GM21737 (cell line): ENCODE measurements at regions not wholly inside any gene's neighbourhood (a gene's known extent, or its start where the extent isn't known, plus 50 kb on each side); places are given as distances from the start of the nearest gene placed in this dataset.

Source experiments
- ATAC-seq: cut with Tn5 transposase; IDR thresholded peaks from one replicate; pipeline ENCODE4 v1.9.1; 2021; ENCODE audit warnings: mild to moderate bottlenecking, moderate library complexity; ENCODE audit not compliant: unreplicated experiment

DNA sequence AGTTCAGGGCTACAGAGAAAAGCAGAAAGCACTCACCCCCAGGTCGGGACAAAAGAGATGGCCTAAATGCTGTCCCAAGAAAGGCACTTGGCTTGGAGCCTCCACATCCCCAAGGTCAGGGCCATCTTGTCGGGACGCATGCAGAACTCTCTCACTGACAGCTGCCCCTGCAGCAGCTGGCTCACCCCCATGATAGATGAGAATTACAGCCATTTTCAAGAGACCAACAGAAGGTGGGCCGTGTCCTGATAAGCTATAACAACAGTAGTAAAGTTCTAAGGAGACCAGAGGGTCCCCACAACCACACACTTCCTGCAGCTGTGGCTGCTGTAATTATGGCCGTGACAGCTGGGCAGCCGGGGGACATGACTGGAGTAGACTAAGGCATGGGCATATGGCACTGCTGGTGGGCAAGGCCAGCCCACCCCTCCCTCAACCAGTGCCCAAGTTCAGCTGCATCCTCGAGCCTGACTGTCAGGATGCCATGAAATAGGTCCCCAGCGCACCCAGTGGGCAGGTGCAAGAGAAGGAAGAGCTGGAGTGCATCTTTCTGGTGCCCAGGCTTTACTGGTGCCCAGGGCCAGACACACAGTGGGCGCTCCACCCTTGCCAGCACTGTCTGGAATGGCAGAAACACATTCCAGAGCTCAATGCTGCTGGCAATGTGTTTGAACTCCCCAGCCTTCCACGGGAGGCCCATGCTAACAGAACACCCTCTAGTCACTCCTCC, 436.7 kb upstream of the ZNF507 start:
- ATAC-seq: no peak

DNA sequence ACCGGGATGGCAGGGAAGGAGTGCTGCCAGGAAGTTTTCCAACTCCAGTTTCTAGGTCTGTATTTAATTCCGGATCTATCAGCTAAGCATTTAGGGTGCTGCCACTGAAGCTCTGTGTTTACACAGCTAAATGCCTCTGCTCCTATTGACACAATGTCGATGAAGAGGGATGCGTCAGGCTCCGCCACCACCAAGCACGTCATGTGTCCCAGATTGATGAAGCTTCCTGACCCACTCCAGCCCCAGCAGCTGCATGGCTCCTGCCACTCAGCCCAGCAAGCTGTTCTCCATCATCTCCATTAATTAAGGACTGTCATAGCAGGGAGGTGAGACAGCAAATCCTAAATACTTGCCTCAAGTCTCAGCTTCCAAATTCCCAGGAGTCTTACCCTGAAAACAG, 435.2 kb upstream of the ZNF507 start:
- no peak for ATAC-seq

- no peak for ATAC-seq
These were observed 433.8 kb upstream of the ZNF507 start for GRCh38 chr19:31911577-31911976.

DNA sequence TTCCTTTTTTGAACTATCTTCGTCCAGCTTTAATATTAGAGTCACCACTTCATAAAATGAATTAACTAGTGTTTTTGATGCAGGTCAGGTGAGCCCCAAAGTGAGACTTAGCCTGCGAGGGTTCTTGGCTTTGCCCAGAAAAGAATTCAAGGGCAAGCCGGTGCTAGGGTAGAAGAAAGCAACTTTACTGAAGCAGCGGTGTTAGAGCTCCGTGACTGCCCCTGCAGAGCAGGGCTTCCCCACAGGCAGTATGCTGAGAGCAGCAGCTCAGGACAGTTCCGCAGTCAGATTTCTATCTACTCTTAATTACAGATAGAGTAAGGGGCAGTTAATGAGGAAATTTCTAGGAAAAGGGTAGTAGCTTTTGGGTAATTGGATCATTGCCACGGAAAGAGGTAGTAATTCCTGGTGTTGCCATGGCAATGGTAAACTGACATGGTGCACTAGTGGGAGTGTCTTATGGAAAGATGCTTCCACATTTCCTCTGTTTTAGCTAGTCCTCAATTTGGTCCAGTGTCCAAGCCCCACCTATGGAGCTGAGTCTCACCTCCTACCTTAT, 432.2 kb upstream of the ZNF507 start:
- no peak for ATAC-seq

DNA sequence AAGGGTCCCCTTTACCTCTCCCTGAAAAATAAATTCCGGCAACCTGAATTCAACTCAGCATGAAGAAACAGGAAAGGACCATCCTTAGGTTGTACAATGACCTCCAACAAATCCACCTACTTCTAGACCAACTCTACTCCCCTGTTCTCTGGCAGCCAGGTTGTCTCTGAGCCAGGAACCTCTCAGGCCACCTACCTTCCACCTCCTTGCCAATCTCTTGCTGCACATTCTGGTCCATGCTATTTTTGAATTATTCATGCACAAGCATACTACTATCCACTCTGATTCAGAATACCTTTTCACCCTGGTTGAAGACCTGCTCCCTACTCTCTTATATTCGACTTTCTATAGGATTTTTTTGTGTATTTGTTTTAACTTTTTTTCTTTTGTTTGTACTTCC, 415.0 kb upstream of the ZNF507 start:
- no peak for ATAC-seq

DNA sequence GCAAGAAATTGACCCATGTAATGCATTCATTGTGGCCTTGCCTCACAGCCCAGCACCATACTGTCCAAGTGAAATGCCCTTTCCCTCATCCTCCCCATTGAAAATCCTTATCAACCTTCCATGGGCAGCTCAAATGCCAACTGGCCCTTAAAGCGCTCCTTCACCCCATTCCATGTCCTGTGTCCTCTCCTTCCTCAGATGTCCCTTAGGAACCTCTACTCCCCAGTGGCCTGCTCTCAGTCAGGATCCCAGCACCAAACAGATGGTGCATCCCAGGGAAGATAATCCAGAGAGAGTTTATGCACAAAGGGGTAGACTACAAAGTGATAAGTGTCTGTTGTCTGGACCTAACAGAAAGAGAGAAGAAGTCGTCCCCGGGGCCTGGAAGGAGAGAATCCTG, 407.4 kb upstream of the ZNF507 start:
- no peak for ATAC-seq

DNA sequence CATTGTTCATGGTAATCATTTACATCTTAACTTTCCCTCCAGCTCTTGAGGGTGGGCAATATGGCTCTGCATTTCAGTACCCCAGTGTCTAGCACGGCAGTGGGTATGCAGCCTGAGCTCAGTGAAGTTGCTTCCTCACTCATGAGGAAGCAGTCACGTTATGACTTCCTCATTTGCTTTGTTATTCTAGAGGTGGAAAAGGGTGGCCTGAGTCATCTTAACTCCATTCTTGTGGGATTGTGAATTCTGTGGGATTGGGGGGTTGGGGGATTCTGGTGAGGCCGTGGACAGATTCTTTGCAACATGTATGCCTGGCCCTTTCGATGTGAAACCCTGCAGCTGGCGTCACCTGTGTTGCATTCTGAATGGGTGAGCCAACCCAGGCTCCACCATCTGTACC, 406.7 kb upstream of the ZNF507 start:
- ATAC-seq: no peak

DNA sequence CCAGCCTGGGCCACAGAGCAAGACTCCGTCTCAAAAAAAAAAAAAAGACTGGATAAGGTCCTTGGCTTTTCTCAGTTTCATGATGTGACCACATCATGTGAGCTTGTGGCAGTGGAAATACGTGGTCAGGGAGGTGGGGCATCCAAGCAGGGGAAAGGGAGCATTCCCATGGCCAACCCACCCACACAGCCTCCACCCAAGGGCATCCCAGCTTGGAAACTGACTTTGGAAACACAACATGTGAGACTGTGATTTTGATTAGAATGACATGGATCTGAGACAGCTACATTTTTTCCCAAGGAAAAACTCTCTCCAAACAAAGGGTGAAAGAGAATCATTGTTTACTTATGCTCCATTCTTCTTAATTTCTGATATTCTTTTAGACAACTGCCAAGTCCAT, 405.0 kb upstream of the ZNF507 start:
- ATAC-seq: no peak

DNA sequence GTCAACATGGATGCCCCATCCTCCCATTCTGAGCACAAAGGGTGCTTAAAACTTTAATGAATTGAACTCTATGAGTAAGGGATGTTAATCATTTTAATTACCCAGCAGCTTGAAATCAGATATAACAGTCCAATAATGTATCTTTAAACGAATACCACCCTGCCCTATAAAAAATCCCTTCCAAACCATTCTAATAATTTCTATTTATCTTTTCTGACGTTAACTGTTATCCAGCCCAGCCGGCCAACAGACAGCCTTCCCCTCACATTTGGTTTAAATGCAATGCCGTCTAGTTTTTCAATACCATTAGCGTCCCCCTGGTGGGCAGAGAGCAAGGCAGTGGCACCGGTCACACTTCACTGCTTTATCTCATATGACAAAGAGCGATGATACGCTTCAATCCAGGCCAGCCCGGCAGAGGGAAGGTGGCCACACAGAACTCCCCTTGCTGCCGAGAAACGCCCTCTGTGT, 402.2 kb upstream of the ZNF507 start:
- no peak for ATAC-seq

- no peak for ATAC-seq
These were observed 401.6 kb upstream of the ZNF507 start for GRCh38 chr19:31943778-31944177.

- ATAC-seq: no peak
These were observed 401.1 kb upstream of the ZNF507 start for GRCh38 chr19:31944326-31944725.

DNA sequence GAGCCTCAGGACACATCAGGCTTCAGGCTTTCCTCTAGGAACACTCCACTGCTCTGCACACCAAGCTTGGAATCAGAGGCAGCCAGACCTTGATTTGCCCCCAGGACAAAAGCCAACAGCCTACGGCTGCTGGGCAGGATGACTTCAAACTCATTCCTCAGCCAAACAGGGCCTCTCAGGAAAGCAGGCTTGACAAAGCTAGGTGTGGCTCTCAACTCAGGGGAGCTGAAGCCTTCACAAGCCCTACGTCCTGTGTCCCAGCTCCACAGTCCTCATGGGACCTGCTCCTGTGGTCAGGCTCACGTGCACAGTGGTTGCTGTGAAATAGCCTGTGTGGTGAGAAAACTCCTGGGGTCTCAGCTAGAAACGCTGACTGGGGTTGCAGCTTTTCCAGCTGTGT, 398.9 kb upstream of the ZNF507 start:
- no peak for ATAC-seq

DNA sequence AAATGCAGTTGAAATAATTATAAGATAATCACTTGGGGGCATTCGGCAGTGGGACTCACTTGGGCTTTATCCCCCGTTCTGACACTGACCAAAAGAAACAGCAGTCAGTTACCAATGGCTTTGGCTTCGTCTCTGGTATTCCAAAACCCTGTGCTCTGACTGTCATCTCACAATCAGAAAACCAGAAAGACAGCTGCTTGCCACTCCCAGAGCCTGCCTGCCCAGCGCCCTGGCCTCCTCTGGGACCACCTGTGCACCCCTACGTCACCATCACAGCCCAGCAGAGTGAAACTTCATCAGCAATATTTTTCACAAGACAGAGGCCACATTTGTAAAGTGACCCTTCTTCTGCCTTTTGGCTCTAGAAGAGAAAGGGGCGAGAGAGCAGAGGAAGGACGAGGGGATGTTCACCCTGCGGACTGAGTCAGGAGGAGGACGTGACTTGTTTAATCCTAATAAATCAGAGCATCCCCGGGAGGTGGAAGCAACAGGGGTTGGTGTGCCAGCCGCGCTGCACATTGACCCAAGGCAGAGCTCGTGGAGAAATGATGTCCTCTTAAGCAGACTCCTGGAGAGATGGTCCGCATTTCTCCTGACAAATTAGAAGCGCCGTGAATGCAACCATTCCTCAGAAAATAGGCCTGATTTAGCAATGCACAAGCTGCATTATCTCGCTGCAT, 397.8 kb upstream of the ZNF507 start:
- ATAC-seq: no peak

- ATAC-seq: no peak
These were observed 392.7 kb upstream of the ZNF507 start for GRCh38 chr19:31952693-31953092.

DNA sequence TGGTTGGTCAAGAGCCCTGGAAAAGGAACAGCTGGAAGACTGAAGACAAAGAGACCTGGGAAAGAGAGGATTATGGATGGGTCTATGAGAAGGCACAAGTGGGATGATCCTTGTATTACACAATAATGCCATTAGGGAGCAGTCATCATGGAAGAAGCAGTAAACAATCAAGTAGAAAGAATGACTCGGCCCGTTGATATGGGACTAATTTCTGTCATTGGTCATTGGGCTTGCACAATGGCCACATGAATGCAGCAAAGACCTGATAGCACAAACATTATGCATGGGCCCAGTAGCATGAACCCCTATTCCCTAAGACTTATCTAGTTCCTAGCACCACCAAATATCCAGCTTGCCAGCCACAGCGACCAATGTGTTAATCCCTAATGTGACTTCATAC, 390.3 kb upstream of the ZNF507 start:
- no peak for ATAC-seq

DNA sequence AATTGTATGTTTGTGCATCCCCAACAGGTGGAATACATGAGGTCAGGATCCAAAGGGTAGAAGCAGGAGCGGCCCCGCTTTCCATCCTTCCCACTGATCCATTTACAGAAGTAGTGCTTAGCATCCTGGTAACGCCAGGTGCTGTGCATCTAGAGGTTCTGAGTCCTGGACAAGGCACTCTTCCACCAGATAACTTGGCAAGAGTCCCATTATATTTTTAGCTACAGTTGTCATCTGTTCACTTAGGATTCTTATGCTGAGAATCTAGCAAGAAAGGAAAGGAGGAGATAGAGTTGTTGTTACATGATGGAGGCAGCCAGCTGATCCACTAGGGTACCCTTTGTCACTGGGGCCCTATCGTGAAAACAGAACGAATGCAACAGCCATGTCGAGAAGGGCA, 389.5 kb upstream of the ZNF507 start:
- ATAC-seq: no peak

DNA sequence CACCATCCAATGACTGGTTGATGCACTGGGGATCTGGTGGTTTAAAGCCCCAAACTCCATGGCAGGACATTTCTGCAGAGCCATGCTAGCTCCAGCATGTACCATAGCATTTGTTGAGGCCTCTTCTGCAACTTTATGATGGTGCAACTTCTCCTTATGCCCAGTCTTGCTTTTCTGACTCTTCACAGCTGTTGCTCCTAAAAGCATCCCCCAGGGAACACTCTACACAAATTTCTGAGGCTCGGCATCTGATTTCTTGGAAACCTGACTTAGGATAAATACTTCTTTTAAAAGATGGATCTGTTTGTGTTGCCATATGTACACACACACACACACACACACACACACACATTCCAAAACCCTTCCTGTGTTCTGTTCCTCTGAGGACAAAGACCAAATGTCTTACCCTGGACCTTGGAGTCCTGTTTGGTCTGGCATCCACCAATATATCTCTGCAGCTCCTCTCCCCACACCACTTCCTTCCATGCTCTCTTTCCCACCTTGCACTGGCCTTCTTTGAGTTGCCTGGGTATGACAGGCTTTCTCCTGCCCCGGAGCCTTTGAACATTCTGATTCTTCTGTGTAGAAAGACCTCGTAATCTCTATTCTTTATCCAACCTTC, 388.5 kb upstream of the ZNF507 start:
- ATAC-seq: no peak

- no peak for ATAC-seq
These were observed 387.7 kb upstream of the ZNF507 start for GRCh38 chr19:31957711-31958110.

DNA sequence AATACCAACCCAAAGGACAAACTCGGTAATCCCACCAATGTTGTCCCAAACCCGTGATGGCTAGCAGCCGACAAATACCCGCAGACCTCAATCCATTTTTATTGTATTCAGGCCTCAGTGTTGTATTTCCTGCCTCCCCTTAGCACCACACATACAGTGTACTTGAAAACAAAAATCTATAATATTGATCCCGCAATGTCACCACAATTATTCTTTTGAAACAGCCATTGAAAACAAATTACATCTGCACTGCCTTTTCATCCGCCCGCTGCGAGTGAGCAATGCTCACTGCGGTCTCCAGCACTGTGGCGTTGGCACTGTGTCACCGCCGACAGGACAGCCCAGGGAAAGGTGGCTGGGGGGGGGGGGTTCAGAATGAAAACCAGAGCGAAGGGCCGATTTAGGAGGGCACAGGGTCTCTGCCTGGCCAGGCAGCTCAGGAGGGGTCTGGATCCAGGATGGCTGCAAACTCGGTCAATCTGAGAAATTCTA, 385.8 kb upstream of the ZNF507 start:
- ATAC-seq: no peak

DNA sequence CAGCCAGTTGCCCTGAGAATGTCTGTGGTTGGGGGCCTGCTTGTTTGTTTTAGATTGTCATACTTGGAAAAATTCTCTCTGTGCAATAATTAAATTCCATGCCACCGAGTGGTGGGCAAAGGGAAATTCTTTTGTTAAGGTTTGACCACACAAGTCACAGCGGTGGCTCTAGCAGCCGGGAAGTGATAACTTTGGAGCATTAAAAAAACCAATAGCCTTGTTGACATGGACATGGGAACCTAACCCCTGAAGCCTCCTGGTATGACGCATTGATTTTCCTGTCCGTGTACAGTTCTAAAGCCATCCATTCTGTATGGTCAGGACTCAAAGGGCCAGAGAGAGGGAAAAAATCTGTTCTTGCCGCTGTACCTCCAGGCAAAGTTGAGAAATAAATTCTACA, 384.9 kb upstream of the ZNF507 start:
- ATAC-seq: no peak

GRCh38 chr19:31961191-31961590, 384.2 kb upstream of the ZNF507 start:
- ATAC-seq: no peak

GRCh38 chr19:31961667-31962066, 383.7 kb upstream of the ZNF507 start:
- no peak for ATAC-seq
